GM19467 (cell line): ENCODE measurements at regions not wholly inside any gene's neighbourhood (a gene's known extent, or its start where the extent isn't known, plus 50 kb on each side); places are given as distances from the start of the nearest gene placed in this dataset.
A peak's percentile ranks its signal among the peaks of the same experiment; 100 is the strongest.
"Not testable (repeated sequence)": the region's sequence is repeated elsewhere in the genome, so short reads cannot be mapped to it uniquely, and the experiment has no call there.

ENCODE experiments used
- ATAC-seq: cut with Tn5 transposase; IDR thresholded peaks from one replicate; pipeline ENCODE4 v1.9.1; 2021; ENCODE audit warnings: mild to moderate bottlenecking, moderate library complexity; ENCODE audit not compliant: unreplicated experiment

DNA sequence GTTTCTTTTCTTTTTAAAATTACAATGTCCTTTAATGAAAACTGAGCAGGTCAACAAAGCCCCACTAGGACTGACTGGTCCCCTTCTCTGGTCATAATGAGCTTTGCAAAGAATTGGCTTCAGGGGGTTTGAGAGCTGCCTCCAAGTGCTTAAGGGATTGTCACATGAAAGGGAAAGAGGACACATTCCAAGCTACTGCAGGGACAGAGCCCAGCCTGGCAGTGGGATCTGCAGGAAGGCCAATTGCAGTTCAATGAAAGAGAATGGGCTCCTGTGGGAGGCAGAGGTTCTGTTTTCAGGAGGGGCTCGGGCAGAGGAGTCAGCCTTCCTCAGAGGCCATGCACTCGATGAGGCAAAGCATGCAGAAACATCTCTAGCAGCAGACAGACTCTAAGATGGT is 84.1 kb upstream of the ACKR3 start:
- ATAC-seq, result no peak

DNA sequence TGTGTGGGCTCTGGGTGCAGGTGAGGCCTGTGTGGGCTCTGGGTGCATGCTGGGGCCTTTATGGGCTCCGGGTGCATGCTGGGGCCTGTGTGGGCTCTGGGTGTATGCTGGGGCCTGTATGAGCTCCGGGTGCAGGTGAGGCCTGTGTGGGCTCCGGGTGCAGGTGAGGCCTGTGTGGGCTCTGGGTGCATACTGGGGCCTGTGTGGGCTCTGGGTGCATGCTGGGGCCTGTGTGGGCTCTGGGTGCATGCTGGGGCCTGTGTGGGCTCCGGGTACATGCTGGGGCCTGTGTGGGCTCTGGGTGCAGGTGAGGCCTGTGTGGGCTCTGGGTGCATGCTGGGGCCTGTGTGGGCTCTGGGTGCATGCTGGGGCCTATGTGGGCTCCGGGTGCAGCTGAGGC is 80.5 kb upstream of the ACKR3 start:
- ATAC-seq, result not testable (repeated sequence)

DNA sequence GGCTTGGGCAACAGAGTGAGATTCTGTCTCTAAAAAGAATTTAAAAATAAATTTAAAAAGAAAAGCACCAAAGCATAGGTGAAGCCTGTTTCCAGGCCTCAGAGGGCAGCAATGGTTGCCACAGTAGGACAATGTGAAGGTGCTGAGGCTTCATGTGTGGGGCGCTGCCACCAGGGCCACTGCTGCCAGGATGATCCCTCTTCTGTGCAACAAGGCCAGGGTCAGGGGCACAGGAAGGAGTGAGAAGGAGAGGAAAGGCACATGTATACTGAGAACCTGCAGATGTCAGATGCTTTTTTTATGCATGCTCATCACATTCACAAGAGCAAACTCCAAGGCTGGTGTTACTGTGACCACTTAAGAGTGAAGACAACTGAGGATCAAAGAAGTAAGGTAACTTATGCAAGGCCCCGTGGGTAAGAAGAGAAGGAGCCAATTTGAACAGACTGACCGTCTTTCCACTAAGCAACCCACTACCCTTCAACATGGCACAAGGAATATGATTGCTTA is 79.7 kb upstream of the ACKR3 start:
- ATAC-seq, result no peak

DNA sequence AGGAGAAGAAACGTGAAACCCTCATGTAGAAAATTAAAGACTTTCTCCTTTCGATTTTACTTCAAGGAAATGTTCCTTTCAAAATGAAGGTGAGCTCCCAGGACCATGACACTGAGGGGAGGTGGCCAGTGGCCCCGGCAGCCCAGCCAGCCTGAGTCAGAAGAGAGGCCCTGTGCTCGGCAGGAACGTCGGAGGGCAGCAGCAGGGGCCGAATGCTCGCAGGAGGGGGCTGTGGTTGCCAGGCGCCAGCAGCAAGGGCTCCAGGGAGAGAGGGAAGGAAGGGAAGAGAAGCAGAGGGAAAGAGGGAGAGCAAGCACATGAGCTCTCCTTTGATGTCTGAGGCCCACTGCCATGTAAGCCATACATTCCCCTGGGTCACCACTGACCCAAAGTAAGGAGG is 73.3 kb upstream of the ACKR3 start:
- ATAC-seq, result no peak

DNA sequence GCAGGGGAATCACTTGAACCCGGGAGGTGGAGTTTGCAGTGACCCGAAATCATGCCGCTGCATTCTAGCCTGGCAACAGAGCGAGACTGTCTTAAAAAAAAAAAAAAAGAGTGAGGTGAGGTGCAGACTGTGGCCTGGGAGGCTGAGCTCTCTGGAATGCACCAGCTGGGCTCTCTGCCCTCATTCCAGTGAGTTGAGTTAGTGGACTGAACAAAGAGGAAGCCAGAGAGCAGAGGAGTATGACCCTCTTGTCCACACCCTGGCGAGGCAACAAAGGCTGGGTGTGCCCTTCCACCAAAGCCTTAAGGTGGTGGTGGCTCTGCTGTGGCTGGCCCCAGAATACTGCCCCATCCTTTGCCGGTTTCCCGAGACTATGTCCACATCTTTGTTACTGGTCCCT is 71.3 kb upstream of the ACKR3 start:
- no peak for ATAC-seq

DNA sequence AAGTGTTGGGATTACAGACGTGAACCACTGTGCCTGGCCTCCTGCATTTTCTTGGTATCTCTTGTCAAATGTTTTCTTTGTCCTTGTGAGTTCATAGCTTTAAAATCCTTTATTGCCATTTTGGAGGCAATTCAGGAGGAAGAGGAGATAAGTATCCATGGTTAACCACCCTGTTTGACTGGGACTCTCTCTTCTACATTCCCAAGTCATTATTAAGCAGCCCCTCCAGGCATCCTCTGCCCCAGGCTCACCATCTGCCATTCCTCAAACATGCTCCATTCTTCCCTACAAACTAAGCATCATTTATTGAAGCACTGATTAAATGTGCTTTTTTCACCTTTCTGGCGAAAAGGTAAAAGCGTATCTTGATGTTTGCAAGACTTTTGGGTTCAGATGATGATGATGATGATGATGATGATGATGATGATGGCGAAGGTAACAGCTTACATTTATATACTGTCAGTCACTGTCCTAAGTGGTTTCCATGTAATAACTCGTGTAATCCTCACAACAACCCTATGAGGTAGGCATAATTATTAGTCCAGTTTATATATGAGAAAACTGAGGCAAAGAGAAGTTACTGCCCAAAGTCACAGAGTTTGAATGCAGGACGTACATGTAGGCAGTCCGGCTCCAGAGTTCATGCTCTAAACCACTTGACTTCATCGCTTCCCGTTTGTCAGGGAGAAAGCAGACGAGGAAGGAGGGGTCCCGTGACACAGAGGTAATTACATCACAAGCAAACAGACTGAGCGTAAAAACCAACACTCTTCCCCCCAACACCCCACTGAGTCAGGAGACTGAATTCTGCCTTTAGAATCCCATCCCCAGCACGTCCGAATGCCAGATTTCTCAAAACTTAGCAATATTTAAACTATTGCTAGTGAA is 69.7 kb upstream of the ACKR3 start:
- ATAC-seq, result no peak

- ATAC-seq, result no peak
Measured at GRCh38 chr2:236501026-236501425, 68.6 kb upstream of the ACKR3 start.

- no peak for ATAC-seq
Measured at GRCh38 chr2:236501531-236501930, 68.1 kb upstream of the ACKR3 start.

DNA sequence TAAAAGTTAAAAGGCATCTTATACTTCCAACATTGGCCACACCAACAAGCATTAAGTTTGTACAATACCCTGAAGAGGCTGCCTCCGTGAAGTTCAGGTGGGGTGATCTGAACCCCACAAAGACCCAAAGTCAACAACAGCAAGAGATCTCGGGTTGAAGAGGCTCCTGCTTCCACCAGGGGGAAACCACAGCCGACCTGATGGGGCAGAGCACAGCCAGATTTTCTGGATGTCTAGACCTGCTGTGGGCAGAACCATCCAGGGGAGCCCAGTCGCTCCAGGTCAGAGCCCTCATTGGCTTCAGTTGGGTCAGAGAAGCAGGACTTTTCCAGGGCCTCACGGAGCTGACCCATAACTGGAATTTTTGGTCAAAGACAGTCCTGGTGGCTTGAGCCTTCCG is 66.5 kb upstream of the ACKR3 start:
- ATAC-seq, result no peak

- no peak for ATAC-seq
Measured at GRCh38 chr2:236503583-236503982, 66.0 kb upstream of the ACKR3 start.

GRCh38 chr2:236505041-236505440 is 64.6 kb upstream of the ACKR3 start:
- no peak for ATAC-seq

DNA sequence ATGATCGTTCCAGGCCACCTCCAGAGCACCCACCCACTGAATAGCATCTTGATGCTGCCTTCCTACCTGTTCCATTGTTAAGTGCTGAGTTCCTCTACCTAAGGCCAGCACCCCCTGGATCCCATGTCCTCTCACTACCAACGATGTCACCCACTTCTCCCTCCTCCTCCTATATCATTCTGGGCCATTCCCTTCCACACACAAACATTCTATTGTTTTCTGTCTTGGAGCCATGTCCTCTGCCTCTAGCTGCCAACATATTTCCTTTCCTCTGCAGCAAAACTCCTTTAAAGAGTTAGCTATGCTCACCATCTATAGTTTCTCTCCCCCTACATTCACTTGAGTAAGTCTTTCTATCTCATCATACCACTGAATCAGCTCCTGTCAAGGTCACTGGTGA is 64.0 kb upstream of the ACKR3 start:
- no peak for ATAC-seq

GRCh38 chr2:236507393-236508085 is 62.1 kb upstream of the ACKR3 start:
- ATAC-seq, result no peak

DNA sequence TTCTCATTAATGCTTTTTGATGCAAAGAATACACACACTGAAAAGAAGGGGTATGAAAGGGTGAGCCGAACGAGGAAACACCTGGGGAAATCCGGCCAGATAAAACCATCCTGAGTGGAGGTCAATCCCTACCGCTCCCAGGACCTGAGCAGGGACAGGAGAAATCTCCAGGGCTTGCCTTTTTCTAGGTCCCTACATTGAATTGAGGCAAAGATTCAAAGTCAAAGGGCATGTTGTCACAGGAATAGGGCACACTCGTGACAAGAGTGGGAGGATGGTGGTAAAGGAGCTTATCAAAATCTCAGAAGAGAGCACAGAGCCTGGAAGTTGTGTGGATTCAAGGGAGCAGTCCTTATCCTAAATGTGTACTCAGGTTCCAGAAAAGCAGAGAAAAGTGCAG is 61.2 kb upstream of the ACKR3 start:
- ATAC-seq, result no peak

DNA sequence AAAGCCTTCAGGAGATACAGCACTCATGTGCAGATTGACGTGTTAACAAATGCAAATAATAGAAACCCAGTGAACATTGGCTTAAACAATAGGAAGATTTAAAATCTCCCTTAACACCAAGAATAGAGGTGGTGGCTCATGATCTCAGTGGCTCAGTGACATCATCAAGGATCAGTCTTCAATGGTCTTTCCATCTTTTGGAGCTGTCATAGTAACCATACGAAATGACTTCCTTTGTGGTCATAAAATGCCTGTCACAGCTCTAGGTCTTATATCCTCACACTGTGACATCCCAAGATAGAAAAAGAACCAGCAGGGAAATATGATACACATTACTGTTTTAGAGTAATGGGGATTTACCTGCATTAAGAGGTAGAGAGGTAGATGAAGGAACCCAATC is 59.6 kb upstream of the ACKR3 start:
- ATAC-seq, result no peak

DNA sequence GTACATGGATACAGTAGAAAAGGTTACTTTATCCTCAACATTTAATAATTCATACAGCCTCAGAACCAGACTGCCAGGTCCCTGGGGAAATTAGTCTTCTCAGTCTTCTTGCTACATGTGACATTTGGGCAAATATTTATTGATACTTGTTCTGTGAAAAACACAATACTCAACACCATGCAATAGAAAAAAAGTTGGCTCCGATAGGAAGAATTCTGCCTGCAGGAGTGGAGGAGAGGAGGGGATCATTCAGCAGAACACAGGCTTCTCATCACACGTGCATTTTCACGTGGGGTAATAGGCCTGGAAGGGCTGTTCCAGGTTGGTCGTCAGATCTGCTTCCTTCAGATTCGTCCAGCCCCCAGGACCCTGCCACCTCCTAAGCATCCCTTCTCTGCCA is 58.4 kb upstream of the ACKR3 start:
- no peak for ATAC-seq

DNA sequence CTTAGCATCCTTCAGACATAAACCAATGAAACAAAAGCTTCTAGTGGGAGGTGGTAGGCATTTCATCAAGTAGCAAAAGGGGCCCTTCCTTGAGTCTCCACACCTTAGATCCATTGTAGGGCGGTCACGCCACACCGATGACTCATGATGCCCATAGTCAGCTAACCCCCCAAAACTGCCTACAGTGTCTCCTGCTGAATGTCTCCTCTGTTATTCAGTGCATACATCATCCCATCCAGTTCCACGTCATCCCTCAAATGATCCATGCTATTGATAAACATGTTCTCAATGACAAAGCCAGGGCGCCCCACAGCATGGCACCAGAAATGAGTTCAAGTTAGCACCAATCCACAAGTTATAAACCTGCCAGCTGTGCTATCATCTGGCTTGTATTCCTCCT is 57.4 kb upstream of the ACKR3 start:
- no peak for ATAC-seq

DNA sequence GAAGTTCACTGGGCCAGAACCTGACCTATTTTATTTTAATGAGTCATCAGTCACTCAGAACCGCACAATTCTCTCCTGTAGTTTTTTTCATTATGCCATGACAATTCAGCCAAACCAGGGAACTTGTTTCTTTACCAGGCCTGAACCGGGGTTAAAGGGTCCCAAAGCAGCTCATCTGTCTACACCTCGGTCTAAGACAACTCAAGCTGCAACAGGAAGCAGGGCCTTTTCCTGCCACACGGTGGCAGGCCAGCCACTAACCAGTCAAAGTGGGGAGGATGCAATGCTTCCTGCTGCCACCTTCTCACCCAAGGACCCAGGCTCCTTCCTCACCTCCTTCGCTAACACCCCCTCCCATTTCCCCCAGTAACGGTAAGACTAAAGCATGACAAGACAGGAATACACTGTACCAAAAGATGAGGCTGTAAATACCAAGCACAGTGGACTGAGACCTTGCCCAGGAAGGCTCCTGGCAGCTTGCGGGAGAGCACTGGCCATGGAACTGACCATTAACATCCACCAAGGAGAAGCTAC is 56.7 kb upstream of the ACKR3 start:
- peak; percentile 79 for ATAC-seq

DNA sequence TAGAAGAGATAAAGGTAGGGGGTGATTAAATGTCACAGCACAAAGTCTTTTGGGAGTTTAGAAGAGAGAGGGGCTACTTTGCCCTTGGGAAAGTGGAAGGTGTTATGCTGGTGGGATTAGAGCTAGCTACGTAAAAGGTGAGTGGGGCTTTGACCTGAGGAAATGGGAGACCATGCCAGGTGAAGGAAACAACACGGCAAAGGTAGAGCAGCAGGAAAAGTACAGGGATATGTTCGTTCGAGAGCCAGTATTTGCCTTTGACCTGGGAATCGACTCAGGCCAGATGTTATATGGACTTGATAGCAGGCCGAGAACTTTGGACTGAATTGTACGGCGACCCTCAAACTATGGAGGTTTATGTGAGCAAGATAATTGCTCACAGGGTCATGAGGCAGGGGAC is 55.7 kb upstream of the ACKR3 start:
- ATAC-seq, result no peak

DNA sequence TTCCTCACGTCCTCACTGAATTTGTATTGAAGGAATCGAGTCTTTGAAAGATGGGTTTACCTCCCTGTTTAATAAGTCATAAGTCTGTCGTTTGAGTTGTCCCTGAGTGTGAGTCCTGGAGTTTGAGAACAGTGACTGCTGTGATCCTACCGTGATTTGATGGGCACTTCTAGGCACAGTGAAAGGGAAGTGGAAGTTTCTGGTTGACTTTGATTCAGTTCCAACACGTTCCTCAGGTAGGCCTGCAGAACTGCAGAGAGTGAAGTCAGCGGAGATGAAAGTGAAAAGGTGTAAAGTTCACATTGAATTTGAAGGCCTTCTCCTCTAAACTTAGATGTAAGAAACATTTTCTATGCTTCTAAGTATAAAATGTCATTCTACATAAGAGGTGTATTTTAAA is 52.9 kb upstream of the ACKR3 start:
- ATAC-seq, result no peak

- ATAC-seq, result no peak
Measured at GRCh38 chr2:236517251-236518031, 52.2 kb upstream of the ACKR3 start.
